Urinary bladder (tissue), 3 donors: ENCODE measurements at regions not wholly inside any gene's neighbourhood (a gene's known extent, or its start where the extent isn't known, plus 50 kb on each side); places are given as distances from the start of the nearest gene placed in this dataset.

ENCODE experiments used
- DNase-seq: peaks from one replicate; pipeline ENCODE4 v3.0.0-alpha.2; 2015; ENCODE audit errors: extremely low spot score
- H3K27ac ChIP-seq: one replicate; pipeline ENCODE4 v1.5.1; 2013; ENCODE audit warnings: low read depth, mild to moderate bottlenecking, moderate library complexity
- H3K36me3 ChIP-seq: one replicate; pipeline ENCODE4 v1.6.1; 2013; ENCODE audit warnings: mild to moderate bottlenecking, moderate library complexity; ENCODE audit not compliant: insufficient read depth
- H3K4me1 ChIP-seq: one replicate; pipeline ENCODE4 v1.6.1; 2013; ENCODE audit warnings: mild to moderate bottlenecking, moderate library complexity; ENCODE audit not compliant: insufficient read depth
- H3K4me3 ChIP-seq: one replicate; pipeline ENCODE4 v1.5.1; 2013; ENCODE audit warnings: low read depth, low read length
- WGBS: extraction: QIAGEN DNeasy Blood & Tissue Kit; methylation state at CpG from one replicate; pipeline ENCODE4 v1.1.7; 2013; 5-methylcytosine and 5-hydroxymethylcytosine counted together
- donor health status: healthy with polysubstance abuse.
- donor health status: healthy.

GRCh38 chr14:101350021-101350420, 211.3 kb upstream of the DIO3 start:
- 93% methylated on average over 4 of the region's 4 CpGs for WGBS
- no peak overlapping the region for H3K4me3 ChIP-seq
- H3K27ac ChIP-seq, result no peak overlapping the region
- no peaks in the 10 kb centered on the region for H3K36me3 ChIP-seq
- H3K4me1 ChIP-seq, result no peaks in the 10 kb centered on the region
- no peak for DNase-seq

- whole genome bisulfite sequencing, result 43% methylated on average over 5 of the region's 5 CpGs
- Histone ChIP-seq H3K4me3 (no peak overlapping the region), H3K27ac (no peak overlapping the region), H3K4me1 (no peaks in the 10 kb centered on the region), H3K36me3 (no peaks in the 10 kb centered on the region)
- DNase-seq, result no peak
Measured at GRCh38 chr14:101350691-101351090, 210.6 kb upstream of the DIO3 start.

- WGBS, result 70% methylated on average over 7 of the region's 7 CpGs
Measured at GRCh38 chr14:101351146-101351545, 210.1 kb upstream of the DIO3 start.

GRCh38 chr14:101351769-101352168, 209.5 kb upstream of the DIO3 start:
- Histone ChIP-seq H3K4me1 (no peaks in the 10 kb centered on the region), H3K36me3 (no peaks in the 10 kb centered on the region), H3K27ac (no peak overlapping the region), H3K4me3 (no peak overlapping the region)
- no peak for DNase-seq
- WGBS, result 94% methylated on average over 5 of the region's 5 CpGs

More at GRCh38 chr14:101351146-101351545, 210.1 kb upstream of the DIO3 start:
- Histone ChIP-seq H3K36me3 (no peaks in the 10 kb centered on the region), H3K27ac (no peak overlapping the region), H3K4me3 (no peak overlapping the region), H3K4me1 (no peaks in the 10 kb centered on the region)
- DNase-seq, result no peak

- WGBS, result 95% methylated on average over 8 of the region's 8 CpGs
- no peaks in the 10 kb centered on the region for H3K36me3 ChIP-seq
- no peak overlapping the region for H3K4me3 ChIP-seq
- H3K27ac ChIP-seq, result no peak overlapping the region
- no peaks in the 10 kb centered on the region for H3K4me1 ChIP-seq
- no peak for DNase-seq
Measured at GRCh38 chr14:101352567-101352966, 208.7 kb upstream of the DIO3 start.

- Histone ChIP-seq H3K4me3 (no peak overlapping the region), H3K27ac (no peak overlapping the region), H3K4me1 (no peaks in the 10 kb centered on the region), H3K36me3 (no peaks in the 10 kb centered on the region)
- no peak for DNase-seq
- WGBS, result 87% methylated on average over 2 of the region's 2 CpGs
Measured at GRCh38 chr14:101353422-101353821, 207.9 kb upstream of the DIO3 start.

- Histone ChIP-seq H3K4me1 (no peaks in the 10 kb centered on the region), H3K4me3 (no peak overlapping the region), H3K36me3 (no peaks in the 10 kb centered on the region), H3K27ac (no peak overlapping the region)
- no peak for DNase-seq
- 83% methylated on average over 2 of the region's 2 CpGs for WGBS
Measured at GRCh38 chr14:101354726-101355125, 206.6 kb upstream of the DIO3 start.

GRCh38 chr14:101355284-101355683, 206.0 kb upstream of the DIO3 start:
- Histone ChIP-seq H3K4me1 (no peaks in the 10 kb centered on the region), H3K36me3 (no peaks in the 10 kb centered on the region), H3K27ac (no peak overlapping the region), H3K4me3 (no peak overlapping the region)
- no peak for DNase-seq
- WGBS, result 91% methylated on average over 5 of the region's 5 CpGs

GRCh38 chr14:101357038-101357437, 204.3 kb upstream of the DIO3 start:
- no peak overlapping the region for H3K4me3 ChIP-seq
- WGBS, result 91% methylated on average over 12 of the region's 12 CpGs
- no peak for DNase-seq
- H3K27ac ChIP-seq, result no peak overlapping the region
- H3K4me1 ChIP-seq, result no peaks in the 10 kb centered on the region
- H3K36me3 ChIP-seq, result no peaks in the 10 kb centered on the region

- no peak for DNase-seq
- no peaks in the 10 kb centered on the region for H3K36me3 ChIP-seq
- no peaks in the 10 kb centered on the region for H3K4me1 ChIP-seq
- no peak overlapping the region for H3K27ac ChIP-seq
- WGBS, result 97% methylated on average over 10 of the region's 10 CpGs
- no peak overlapping the region for H3K4me3 ChIP-seq
Measured at GRCh38 chr14:101357559-101358319, 203.6 kb upstream of the DIO3 start.

- no peaks in the 10 kb centered on the region for H3K36me3 ChIP-seq
- peak overlapping the region; percentile 30 for H3K27ac ChIP-seq
- no peak overlapping the region for H3K4me3 ChIP-seq
- no peaks in the 10 kb centered on the region for H3K4me1 ChIP-seq
- WGBS, result 70% methylated on average over 15 of the region's 15 CpGs
- no peak for DNase-seq
Measured at GRCh38 chr14:101358320-101359125, 202.8 kb upstream of the DIO3 start.

GRCh38 chr14:101359221-101360053, 201.9 kb upstream of the DIO3 start:
- Histone ChIP-seq H3K36me3 (no peaks in the 10 kb centered on the region), H3K4me1 (no peaks in the 10 kb centered on the region), H3K4me3 (no peak overlapping the region), H3K27ac (no peak overlapping the region)
- WGBS, result 26% methylated on average over 19 of the region's 19 CpGs
- peak; percentile 69 for DNase-seq

- peak overlapping the region; percentile 26 for H3K27ac ChIP-seq
- peaks cover 2% of the 10 kb centered on the region for H3K4me1 ChIP-seq
- no peak overlapping the region for H3K4me3 ChIP-seq
- peak; percentile 58 for DNase-seq
- H3K36me3 ChIP-seq, result no peaks in the 10 kb centered on the region
- 22% methylated on average over 21 of the region's 21 CpGs for WGBS
Measured at GRCh38 chr14:101360054-101360911, 201.0 kb upstream of the DIO3 start.
